SU-DHL-6 (cell line): ENCODE measurements at regions not wholly inside any gene's neighbourhood (a gene's known extent, or its start where the extent isn't known, plus 50 kb on each side); places are given as distances from the start of the nearest gene placed in this dataset.

Experiments used
- CTCF ChIP-seq: fragments of 200-600 bp; sonication (generic); IDR thresholded peaks from one replicate; pipeline ENCODE4 v1.5.1; 2017; ENCODE audit warnings: antibody characterized with exemption, mild to moderate bottlenecking, low read length, moderate library complexity; ENCODE audit not compliant: insufficient read depth, poor library complexity, severe bottlenecking
- EZH2phosphoT487 ChIP-seq: fragments of 200-600 bp; sonication (generic), shearing (Covaris generic); conservative IDR thresholded peaks from 2 replicates; pipeline ENCODE4 v1.6.1; 2018; ENCODE audit warnings: mild to moderate bottlenecking, antibody characterized with exemption, low read length, moderate library complexity, mixed read lengths

- TF ChIP-seq CTCF (no peak), EZH2phosphoT487 (no peak)
These were observed 180.7 kb upstream of the SLC38A2 start for GRCh38 chr12:46553266-46553665.
